SK-N-SH treated with all-trans-retinoic acid at 6 μM for 48 hours (cell line): ENCODE measurements at regions not wholly inside any gene's neighbourhood (a gene's known extent, or its start where the extent isn't known, plus 50 kb on each side); places are given as distances from the start of the nearest gene placed in this dataset.

Source experiments
- ATAC-seq: fragments of 200-7000 bp; cut with Tn5 transposase; 3 replicates; pipeline ENCODE4 v1.9.1; 2020; ENCODE audit warnings: mild to moderate bottlenecking, moderate library complexity
- ARNTL ChIP-seq: fragments of 450-650 bp; formaldehyde crosslinking; IDR thresholded peaks from 2 replicates; pipeline ENCODE4 v1.5.0; 2020; ENCODE audit warnings: low read depth, mild to moderate bottlenecking, moderate library complexity, borderline replicate concordance
- CREB5 ChIP-seq: fragments of 250-450 bp; sonication (Bioruptor Pico); IDR thresholded peaks from 2 replicates; pipeline ENCODE4 v1.5.1; 2020; ENCODE audit warnings: low read depth, mild to moderate bottlenecking, moderate library complexity
- CSDC2 ChIP-seq: fragments of 250-450 bp; sonication (Bioruptor Pico); IDR thresholded peaks from 2 replicates; pipeline ENCODE4 v1.5.0; 2020; ENCODE audit warnings: mild to moderate bottlenecking, moderate library complexity
- CSRNP3 ChIP-seq: fragments of 250-450 bp; sonication (Bioruptor Pico); IDR thresholded peaks from 2 replicates; pipeline ENCODE4 v1.5.1; 2021; ENCODE audit warnings: mild to moderate bottlenecking, moderate library complexity
- ESRRG ChIP-seq: fragments of 250-450 bp; sonication (Bioruptor Pico); IDR thresholded peaks from 2 replicates; pipeline ENCODE4 v1.6.1; 2021; ENCODE audit warnings: mild to moderate bottlenecking
- GLIS3 ChIP-seq: fragments of 250-450 bp; sonication (Bioruptor Pico); IDR thresholded peaks from 2 replicates; pipeline ENCODE4 v1.5.0; 2020; ENCODE audit warnings: mild to moderate bottlenecking, moderate library complexity
- ISL1 ChIP-seq: fragments of 250-450 bp; sonication (Bioruptor Pico); IDR thresholded peaks from 2 replicates; pipeline ENCODE4 v2.1.2; 2022; ENCODE audit warnings: mild to moderate bottlenecking, moderate library complexity
- OSR1 ChIP-seq: fragments of 250-450 bp; sonication (Bioruptor Pico); IDR thresholded peaks from 2 replicates; pipeline ENCODE4 v1.8.0; 2022; ENCODE audit warnings: moderate library complexity, mild to moderate bottlenecking, inconsistent platforms
- PATZ1 ChIP-seq: fragments of 250-450 bp; sonication (Bioruptor Pico); IDR thresholded peaks from 2 replicates; pipeline ENCODE4 v1.8.0; 2020; ENCODE audit warnings: mild to moderate bottlenecking, moderate library complexity, borderline replicate concordance
- POU6F1 ChIP-seq: fragments of 250-450 bp; sonication (Bioruptor Pico); IDR thresholded peaks from 2 replicates; pipeline ENCODE4 v1.8.0; 2021; ENCODE audit warnings: low read depth, mild to moderate bottlenecking, moderate library complexity, borderline replicate concordance
- PPARA ChIP-seq: fragments of 250-450 bp; sonication (Bioruptor Pico); IDR thresholded peaks from 2 replicates; pipeline ENCODE4 v1.5.0; 2020; ENCODE audit warnings: mild to moderate bottlenecking, borderline replicate concordance
- RARB ChIP-seq: fragments of 250-450 bp; sonication (Bioruptor Pico); IDR thresholded peaks from 2 replicates; pipeline ENCODE4 v1.8.0; 2021; ENCODE audit warnings: mild to moderate bottlenecking, moderate library complexity
- SNAI2 ChIP-seq: fragments of 250-450 bp; sonication (Bioruptor Pico); IDR thresholded peaks from 2 replicates; pipeline ENCODE4 v1.5.0; 2020; ENCODE audit warnings: mild to moderate bottlenecking, moderate library complexity
- TCF4 ChIP-seq: fragments of 250-450 bp; sonication (Bioruptor Pico); IDR thresholded peaks from 2 replicates; pipeline ENCODE4 v1.8.0; 2021; ENCODE audit warnings: mild to moderate bottlenecking, moderate library complexity, borderline replicate concordance
- TOX ChIP-seq: fragments of 250-450 bp; sonication (Bioruptor Pico); IDR thresholded peaks from 2 replicates; pipeline ENCODE4 v1.8.0; 2021; ENCODE audit warnings: mild to moderate bottlenecking, moderate library complexity, borderline replicate concordance
- TSHZ2 ChIP-seq: fragments of 250-450 bp; sonication (Bioruptor Pico); IDR thresholded peaks from 2 replicates; pipeline ENCODE4 v1.5.0; 2020; ENCODE audit warnings: mild to moderate bottlenecking, moderate library complexity
- ZC3H10 ChIP-seq: fragments of 250-450 bp; sonication (Bioruptor Pico); IDR thresholded peaks from 2 replicates; pipeline ENCODE4 v1.5.1; 2021; ENCODE audit warnings: mild to moderate bottlenecking, moderate library complexity
- ZFP3 ChIP-seq: fragments of 250-450 bp; sonication (Bioruptor Pico); IDR thresholded peaks from 2 replicates; pipeline ENCODE4 v1.5.0; 2020; ENCODE audit warnings: mild to moderate bottlenecking, moderate library complexity
- ZFP30 ChIP-seq: fragments of 450-650 bp; formaldehyde crosslinking; IDR thresholded peaks from 2 replicates; pipeline ENCODE4 v1.5.0; 2022; ENCODE audit warnings: mild to moderate bottlenecking, moderate library complexity
- ZNF565 ChIP-seq: fragments of 450-650 bp; formaldehyde crosslinking; conservative IDR thresholded peaks from 2 replicates; pipeline ENCODE4 v1.5.0; 2020; ENCODE audit warnings: low read depth, mild to moderate bottlenecking, moderate library complexity
- ZNF70 ChIP-seq: fragments of 450-650 bp; formaldehyde crosslinking; IDR thresholded peaks from 2 replicates; pipeline ENCODE4 v1.5.0; 2020; ENCODE audit warnings: mild to moderate bottlenecking, moderate library complexity
- ZNF8 ChIP-seq: fragments of 450-650 bp; formaldehyde crosslinking; IDR thresholded peaks from 2 replicates; pipeline ENCODE4 v1.5.0; 2020; ENCODE audit warnings: mild to moderate bottlenecking, moderate library complexity

GRCh38 chr6:9101920-9102319 lies 666.6 kb upstream of the SLC35B3 start:
- no peak for ATAC-seq
- TF ChIP-seq CSDC2 (no peak), RARB (no peak), ZNF565 (CRISPR knock-in tag) (no peak), GLIS3 (CRISPR knock-in tag) (no peak), ZFP3 (CRISPR knock-in tag) (no peak), ESRRG (no peak), ARNTL (no peak), TSHZ2 (CRISPR knock-in tag) (no peak), ZNF70 (CRISPR knock-in tag) (no peak), PATZ1 (CRISPR knock-in tag) (no peak)

- no peak for ATAC-seq
- no peak for TF ChIP-seq CSDC2
- TF ChIP-seq TCF4 (CRISPR knock-in tag): no peak
- TF ChIP-seq ZNF8 (CRISPR knock-in tag): no peak
- TF ChIP-seq ARNTL: no peak
- TF ChIP-seq ISL1 (CRISPR knock-in tag): no peak
- no peak for TF ChIP-seq RARB
- no peak for TF ChIP-seq TOX (CRISPR knock-in tag)
- TF ChIP-seq SNAI2: no peak
- TF ChIP-seq CSRNP3 (CRISPR knock-in tag): no peak
Measured at GRCh38 chr6:9100869-9101580, 665.7 kb upstream of the SLC35B3 start.

- no peak for ATAC-seq
- TF ChIP-seq PPARA (CRISPR knock-in tag): no peak
- TF ChIP-seq OSR1 (CRISPR knock-in tag): no peak
- TF ChIP-seq ZNF8 (CRISPR knock-in tag): no peak
- no peak for TF ChIP-seq ZNF565 (CRISPR knock-in tag)
- no peak for TF ChIP-seq CSRNP3 (CRISPR knock-in tag)
- no peak for TF ChIP-seq ARNTL
- no peak for TF ChIP-seq POU6F1
- no peak for TF ChIP-seq TCF4 (CRISPR knock-in tag)
- no peak for TF ChIP-seq SNAI2
- no peak for TF ChIP-seq ZFP30 (CRISPR knock-in tag)
- TF ChIP-seq PATZ1 (CRISPR knock-in tag): no peak
- no peak for TF ChIP-seq ZC3H10 (CRISPR knock-in tag)
- TF ChIP-seq ZFP3 (CRISPR knock-in tag): no peak
- no peak for TF ChIP-seq RARB
- no peak for TF ChIP-seq GLIS3 (CRISPR knock-in tag)
- TF ChIP-seq CSDC2: no peak
- no peak for TF ChIP-seq TOX (CRISPR knock-in tag)
- TF ChIP-seq CREB5: no peak
Measured at GRCh38 chr6:9095729-9096128, 660.4 kb upstream of the SLC35B3 start.
